ENCODE measurements at regions not wholly inside any gene's neighbourhood (a gene's known extent, or its start where the extent isn't known, plus 50 kb on each side); places are given as distances from the start of the nearest gene placed in this dataset.

DNA sequence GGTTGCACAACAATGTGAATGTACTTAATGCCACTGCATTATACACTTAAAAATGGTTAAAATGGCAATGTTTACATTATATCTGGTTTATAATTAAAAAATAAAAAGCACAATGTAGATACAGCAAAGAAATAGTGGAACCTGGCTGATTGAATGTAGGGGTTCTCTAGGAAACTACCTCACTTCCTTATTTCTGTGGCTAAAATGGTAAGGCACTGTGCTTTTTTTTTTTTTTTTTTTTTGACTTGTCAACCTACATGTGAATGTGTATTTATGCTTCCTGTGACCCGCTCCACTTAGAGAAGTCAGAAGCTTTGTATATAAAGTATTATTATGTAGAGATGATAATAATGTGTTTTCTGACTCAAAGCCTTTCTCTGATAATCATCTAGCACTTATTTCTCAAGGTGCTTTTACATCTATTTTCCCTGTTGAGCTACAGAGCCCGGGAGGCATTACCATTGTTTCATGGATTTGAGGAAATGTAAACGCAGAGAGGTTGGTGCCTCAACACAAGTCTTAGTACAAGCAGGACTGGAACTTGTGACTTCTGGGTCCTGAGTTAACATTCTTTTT is 55.0 kb downstream of the SOX4 start:
- DNase-seq (ENCODE audit: low read depth): no peak
- TF ChIP-seq, protein P1, sequence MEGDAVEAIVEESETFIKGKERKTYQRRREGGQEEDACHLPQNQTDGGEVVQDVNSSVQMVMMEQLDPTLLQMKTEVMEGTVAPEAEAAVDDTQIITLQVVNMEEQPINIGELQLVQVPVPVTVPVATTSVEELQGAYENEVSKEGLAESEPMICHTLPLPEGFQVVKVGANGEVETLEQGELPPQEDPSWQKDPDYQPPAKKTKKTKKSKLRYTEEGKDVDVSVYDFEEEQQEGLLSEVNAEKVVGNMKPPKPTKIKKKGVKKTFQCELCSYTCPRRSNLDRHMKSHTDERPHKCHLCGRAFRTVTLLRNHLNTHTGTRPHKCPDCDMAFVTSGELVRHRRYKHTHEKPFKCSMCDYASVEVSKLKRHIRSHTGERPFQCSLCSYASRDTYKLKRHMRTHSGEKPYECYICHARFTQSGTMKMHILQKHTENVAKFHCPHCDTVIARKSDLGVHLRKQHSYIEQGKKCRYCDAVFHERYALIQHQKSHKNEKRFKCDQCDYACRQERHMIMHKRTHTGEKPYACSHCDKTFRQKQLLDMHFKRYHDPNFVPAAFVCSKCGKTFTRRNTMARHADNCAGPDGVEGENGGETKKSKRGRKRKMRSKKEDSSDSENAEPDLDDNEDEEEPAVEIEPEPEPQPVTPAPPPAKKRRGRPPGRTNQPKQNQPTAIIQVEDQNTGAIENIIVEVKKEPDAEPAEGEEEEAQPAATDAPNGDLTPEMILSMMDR (conservative IDR thresholded peaks at IDR 0.05; ENCODE audit: low read depth, low read length): no peak
- H3K4me3 ChIP-seq (ENCODE audit: low read depth, low read length): no peak overlapping the region

DNA sequence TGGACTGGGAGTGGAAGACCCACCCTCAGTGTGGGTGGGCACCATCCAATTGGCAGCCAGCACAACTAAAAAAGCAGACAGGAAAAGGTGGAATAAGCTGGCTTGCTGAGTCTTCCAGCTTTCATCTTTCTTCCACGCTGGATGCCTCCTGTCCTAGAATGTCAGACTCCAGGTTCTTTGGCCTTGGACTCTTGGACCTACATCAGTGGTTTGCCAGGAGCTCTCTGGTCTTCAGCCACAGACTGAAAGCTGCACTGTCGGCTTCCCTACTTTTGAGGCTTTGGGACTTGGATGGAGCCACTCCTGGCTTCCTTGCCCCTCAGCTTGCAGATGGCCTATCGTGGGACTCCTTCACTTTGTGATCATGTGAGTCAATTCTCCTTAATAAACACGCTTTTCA is 59.8 kb downstream of the SOX4 start:
- no peak overlapping the region for H3K4me3 ChIP-seq (ENCODE audit: low read depth, low read length)
- TF ChIP-seq, protein P1 (conservative IDR thresholded peaks at IDR 0.05; ENCODE audit: low read depth, low read length): no peak
- DNase-seq (ENCODE audit: low read depth): no peak

DNA sequence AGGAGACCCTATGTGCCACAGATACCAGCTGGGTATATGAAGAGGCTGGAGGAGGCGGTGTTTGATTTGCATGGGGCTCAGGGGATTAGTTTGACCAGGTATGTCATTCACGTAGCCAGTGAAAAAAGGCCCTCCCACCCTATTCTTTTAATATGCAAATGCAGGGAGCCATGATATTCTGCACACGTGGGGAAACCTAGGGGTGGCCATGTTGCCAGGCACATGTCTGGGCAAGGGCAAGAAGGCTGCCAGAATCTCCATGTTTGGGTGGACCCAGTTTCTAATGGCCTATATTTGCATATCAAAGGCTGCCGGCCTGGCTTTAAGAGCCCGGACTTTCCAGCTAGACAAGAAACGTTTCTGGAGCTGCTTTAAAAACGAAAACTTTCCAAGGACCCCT is 60.4 kb downstream of the SOX4 start:
- H3K4me3 ChIP-seq (ENCODE audit: low read depth, low read length): no peak overlapping the region
- TF ChIP-seq, protein P1 (conservative IDR thresholded peaks at IDR 0.05; ENCODE audit: low read depth, low read length): no peak
- no peak for DNase-seq (ENCODE audit: low read depth)

DNA sequence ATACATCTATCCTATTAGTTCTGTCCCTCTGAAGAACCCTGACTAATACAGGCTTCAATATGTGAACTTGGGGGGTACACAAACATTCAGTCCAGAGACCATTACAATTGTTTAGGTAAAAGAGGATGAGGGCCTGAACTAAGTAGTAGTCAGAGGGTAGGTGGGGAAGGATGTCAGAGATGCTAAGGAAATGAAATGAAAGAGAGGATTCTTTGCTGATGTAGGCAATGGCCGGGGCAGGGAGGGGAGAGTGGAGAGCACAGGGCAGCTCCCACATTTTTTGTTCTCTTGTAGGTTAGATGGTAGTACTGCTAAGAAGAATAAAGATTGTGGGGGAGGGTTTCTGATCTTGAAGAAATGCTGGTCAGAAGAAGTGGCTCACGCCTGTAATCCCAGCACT is 60.8 kb downstream of the SOX4 start:
- no peak overlapping the region for H3K4me3 ChIP-seq (ENCODE audit: low read depth, low read length)
- TF ChIP-seq, protein P1 (conservative IDR thresholded peaks at IDR 0.05; ENCODE audit: low read depth, low read length): no peak
- no peak for DNase-seq (ENCODE audit: low read depth)

DNA sequence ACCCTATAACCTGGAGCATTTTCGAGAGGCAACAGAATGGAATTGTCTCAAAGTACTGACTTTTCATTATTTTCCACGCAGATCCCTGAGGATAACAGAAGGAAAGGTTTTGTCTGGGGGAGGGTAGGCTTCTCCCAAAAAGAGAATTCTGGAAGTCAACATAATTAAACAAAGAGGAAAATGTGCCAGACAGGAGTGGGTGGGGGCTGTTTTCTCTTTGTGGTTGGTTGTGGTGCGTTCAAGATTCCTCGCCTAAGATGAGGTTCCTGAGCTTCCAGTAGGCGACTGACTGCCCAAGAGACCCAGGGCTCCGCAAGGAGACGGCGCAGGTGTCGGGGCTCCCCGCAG is 70.4 kb downstream of the SOX4 start:
- TF ChIP-seq, protein P1 (conservative IDR thresholded peaks at IDR 0.05; ENCODE audit: low read depth, low read length): no peak
- DNase-seq (ENCODE audit: low read depth): no peak
- peak overlapping the region; percentile 62 for H3K4me3 ChIP-seq (ENCODE audit: low read depth, low read length)

- peak overlapping the region; percentile 62 for H3K4me3 ChIP-seq (ENCODE audit: low read depth, low read length)
- no peak for DNase-seq (ENCODE audit: low read depth)
- TF ChIP-seq, protein P1 (conservative IDR thresholded peaks at IDR 0.05; ENCODE audit: low read depth, low read length): no peak
These were observed 71.0 kb downstream of the SOX4 start for GRCh38 chr6:21664314-21665109.

DNA sequence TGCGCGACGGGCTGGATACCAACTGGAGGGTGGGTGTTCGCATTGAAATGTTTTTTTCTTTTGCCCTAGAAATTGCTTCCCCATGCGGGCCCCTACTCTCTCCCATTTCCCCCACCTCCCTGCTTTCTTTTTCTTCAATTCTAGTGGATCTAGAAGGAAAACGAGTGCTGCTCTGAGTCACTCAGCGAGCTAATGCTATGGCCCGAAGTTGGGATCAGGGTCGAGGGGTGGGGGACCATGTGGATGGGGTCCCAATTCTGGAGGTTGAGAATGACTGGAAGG is 71.5 kb downstream of the SOX4 start:
- no peak for DNase-seq (ENCODE audit: low read depth)
- TF ChIP-seq, protein P1 (conservative IDR thresholded peaks at IDR 0.05; ENCODE audit: low read depth, low read length): no peak
- peak overlapping the region; percentile 62 for H3K4me3 ChIP-seq (ENCODE audit: low read depth, low read length)
